Endothelial cell of umbilical vein (primary cell): ENCODE measurements at regions not wholly inside any gene's neighbourhood (a gene's known extent, or its start where the extent isn't known, plus 50 kb on each side); places are given as distances from the start of the nearest gene placed in this dataset.

Experiments
- BruUV-seq: library from RNA; stranded (reverse); fragments of 400-500 nt; replicated peaks from 2 replicates; lab custom pipeline; 2021; lab: Mats Ljungman, UMichigan
- CTCF ChIA-PET: fragments of 300-600, 350-600 bp; sonication (Branson Sonifier 250); formaldehyde crosslinking; loops from one replicate; lab custom pipeline; 2021; ENCODE audit warnings: antibody characterized with exemption, inconsistent platforms; lab: Charles Lee
- POLR2A ChIA-PET: fragments of 300-600, 350-600 bp; sonication (Branson Sonifier 250); formaldehyde crosslinking; loops from one replicate; lab custom pipeline; 2021; ENCODE audit warnings: antibody characterized with exemption, inconsistent platforms; lab: Charles Lee
- DNase-seq: peaks from one replicate; pipeline ENCODE4 v3.0.0-alpha.2; 2011; ENCODE audit warnings: low read depth, low spot score
- FAIRE-seq: peaks from 2 replicates; lab custom pipeline; 2011; peaks lifted over from hg19 to GRCh38; lab: Jason Lieb, UNC
- H2AFZ ChIP-seq: 2 replicates; pipeline ENCODE4 v1.6.0; 2012; ENCODE audit warnings: low read depth, low read length, control low read depth, inconsistent platforms
- H3K27ac ChIP-seq: 2 replicates; pipeline ENCODE4 v1.5.1; 2011; ENCODE audit warnings: low read depth, mild to moderate bottlenecking, control low read depth, low read length, moderate library complexity; ENCODE audit not compliant: insufficient read depth
- H3K27me3 ChIP-seq, 2 experiments: 2 replicates each; pipeline versions ENCODE4 v1.6.0 to v1.6.1; 2011; ENCODE audit warnings: low read length in 2 of 2, mixed read lengths in 1 of 2; ENCODE audit not compliant: control insufficient read depth in 2 of 2, insufficient read depth in 2 of 2
- H3K36me3 ChIP-seq, 2 experiments: 2 replicates in 1 of 2; 3 replicates in 1 of 2; pipeline ENCODE4 v1.5.1; 2011; ENCODE audit warnings: low read length in 2 of 2, mild to moderate bottlenecking in 1 of 2, moderate library complexity in 1 of 2; ENCODE audit not compliant: control insufficient read depth in 2 of 2, insufficient read depth in 2 of 2; ENCODE audit errors: extremely low read depth in 1 of 2
- H3K4me1 ChIP-seq: 3 replicates; pipeline ENCODE4 v1.5.1; 2011; ENCODE audit warnings: mild to moderate bottlenecking, low read length; ENCODE audit not compliant: control insufficient read depth, insufficient read depth; ENCODE audit errors: extremely low read depth
- H3K4me2 ChIP-seq: 2 replicates; pipeline ENCODE4 v1.6.1; 2011; ENCODE audit warnings: low read length, control low read depth, mixed read lengths; ENCODE audit not compliant: insufficient read depth
- H3K4me3 ChIP-seq, 3 experiments: fragments of 200-600 bp in 1 of 3; sonication (generic), shearing (Covaris generic) in 1 of 3; replicated peaks in 1 of 3; 2 replicates each; pipeline ENCODE4 v1.5.1; 2011 to 2016; ENCODE audit warnings: control low read depth in 3 of 3, low read length in 3 of 3, mild to moderate bottlenecking in 2 of 3, inconsistent platforms in 1 of 3, low read depth in 1 of 3, moderate library complexity in 1 of 3; ENCODE audit not compliant: insufficient read depth in 1 of 3
- H3K79me2 ChIP-seq: 2 replicates; pipeline ENCODE4 v1.6.0; 2012; ENCODE audit warnings: low read length, inconsistent platforms; ENCODE audit not compliant: control insufficient read depth, insufficient read depth
- H3K9ac ChIP-seq: replicated peaks from 2 replicates; pipeline ENCODE3; 2011; ENCODE audit warnings: low read length, control low read depth; ENCODE audit not compliant: insufficient read depth; ENCODE audit errors: extremely low read depth
- H3K9me1 ChIP-seq: replicated peaks from 3 replicates; pipeline ENCODE4 v1.6.0; 2011; ENCODE audit warnings: mild to moderate bottlenecking, low read length; ENCODE audit not compliant: control insufficient read depth, insufficient read depth; ENCODE audit errors: extremely low read depth
- H3K9me3 ChIP-seq: replicated peaks from 2 replicates; pipeline ENCODE4 v1.5.1; 2012; ENCODE audit warnings: low read length, inconsistent platforms; ENCODE audit not compliant: control insufficient read depth, insufficient read depth
- H4K20me1 ChIP-seq: replicated peaks from 2 replicates; pipeline ENCODE3; 2011; ENCODE audit warnings: mild to moderate bottlenecking, low read length; ENCODE audit not compliant: control insufficient read depth, insufficient read depth; ENCODE audit errors: extremely low read depth
- EZH2 ChIP-seq: IDR thresholded peaks from 2 replicates; pipeline ENCODE4 v1.6.1; 2012; ENCODE audit warnings: borderline replicate concordance, low read depth, mild to moderate bottlenecking, moderate library complexity, low read length, inconsistent platforms; ENCODE audit not compliant: severe bottlenecking
- FOS ChIP-seq: IDR thresholded peaks from 2 replicates; pipeline ENCODE4 v1.6.1; 2011; ENCODE audit warnings: mild to moderate bottlenecking, low read length, moderate library complexity, borderline replicate concordance; ENCODE audit not compliant: insufficient read depth
- GATA2 ChIP-seq: IDR thresholded peaks from 2 replicates; pipeline ENCODE4 v1.7.0; 2011; ENCODE audit warnings: low read depth, mild to moderate bottlenecking, moderate library complexity, mixed read lengths, low read length; ENCODE audit not compliant: insufficient read length, insufficient read depth
- JUN ChIP-seq: IDR thresholded peaks from 2 replicates; pipeline ENCODE4 v1.6.1; 2011; ENCODE audit warnings: borderline replicate concordance, low read depth; ENCODE audit not compliant: insufficient read length, insufficient read depth
- MYC ChIP-seq: IDR thresholded peaks from one replicate; pipeline ENCODE4 v1.6.1; 2011; ENCODE audit warnings: mild to moderate bottlenecking, low read depth, low read length
- POLR2A ChIP-seq: IDR thresholded peaks from 2 replicates; pipeline ENCODE4 v1.6.1; 2012; ENCODE audit warnings: low read depth, mild to moderate bottlenecking, control low read depth, low read length
- POLR2AphosphoS5 ChIP-seq: IDR thresholded peaks from 2 replicates; pipeline ENCODE4 v1.6.1; 2012; ENCODE audit warnings: low read depth, mild to moderate bottlenecking, control low read depth, low read length, moderate library complexity; ENCODE audit not compliant: insufficient read depth
- dilution Hi-C: fragments of 300-500 bp; cut with MboI; formaldehyde crosslinking; loops from one replicate; pipeline ENCODE4 v1.15.0; 2019; ENCODE audit warnings: low sequenced_read_pairs; ENCODE audit not compliant: extremely low pct_ligation_motif_present
- intact Hi-C: fragments of 100-400 bp; cut with micrococcal nuclease; formaldehyde crosslinking; loops from one replicate; pipeline ENCODE4 v1.10.0; 2022
- TF ChIP-seq, protein P1 (sequence below): IDR thresholded peaks from 2 replicates; pipeline ENCODE4 v1.6.1; 2011; ENCODE audit not compliant: insufficient read depth, insufficient read length
- TF ChIP-seq, protein P2 (sequence below), 2 donors: IDR thresholded peaks; 1 replicate in 1 of 2; 2 replicates in 1 of 2; pipeline ENCODE4 v1.5.1; 2011; ENCODE audit warnings: low read length in 2 of 2, mild to moderate bottlenecking in 2 of 2, moderate library complexity in 2 of 2, control low read depth in 1 of 2, inconsistent platforms in 1 of 2, low read depth in 1 of 2; ENCODE audit not compliant: insufficient read depth in 1 of 2; ENCODE audit errors: extremely low read depth in 1 of 2

DNA sequence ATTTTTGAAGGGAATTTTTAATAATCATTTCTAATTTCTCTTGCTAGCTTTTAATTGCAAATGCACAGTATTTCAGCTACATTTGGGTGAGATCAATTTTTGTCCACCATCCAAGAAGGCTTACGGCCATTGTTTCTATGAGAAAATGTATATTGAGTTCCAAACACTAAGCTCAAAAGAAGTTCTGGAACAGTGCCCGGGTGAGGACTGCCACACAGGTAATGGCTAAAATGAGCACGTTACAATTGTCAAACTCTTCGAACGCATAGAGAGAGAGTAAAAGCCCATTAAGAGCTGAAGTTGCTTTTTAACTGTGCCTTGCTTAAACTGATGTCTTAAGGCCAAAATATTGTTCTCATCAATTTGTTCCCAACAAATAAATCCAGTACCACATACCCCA lies 755.0 kb downstream of the DIAPH3 start:
- Histone ChIP-seq H4K20me1 (no peaks in the 10 kb centered on the region), H3K9me1 (no peaks in the 10 kb centered on the region), H2AFZ (no peak overlapping the region), H3K4me2 (no peak overlapping the region), H3K4me1 (no peaks in the 10 kb centered on the region), H3K4me3 (no peak overlapping the region), H3K36me3 (no peaks in the 10 kb centered on the region), H3K79me2 (no peaks in the 10 kb centered on the region), H3K27ac (no peak overlapping the region), H3K9me3 (peaks cover 4% of the 10 kb centered on the region), H3K9ac (no peak overlapping the region), H3K27me3 (no peaks in the 10 kb centered on the region)
- BruUV-seq, result no TSS peak
- CTCF ChIA-PET, result interaction anchor here (1.2 to 1.5 kb wide), 2 partner anchors 9 to 17 kb away, joined by 3 to 4 read pairs; no protein-coding TSS in a partner anchor
- FAIRE-seq (no peak), DNase-seq (no peak)
- dilution Hi-C loops (no loop called here), intact Hi-C loops (no loop called here)
- TF ChIP-seq, protein P1, sequence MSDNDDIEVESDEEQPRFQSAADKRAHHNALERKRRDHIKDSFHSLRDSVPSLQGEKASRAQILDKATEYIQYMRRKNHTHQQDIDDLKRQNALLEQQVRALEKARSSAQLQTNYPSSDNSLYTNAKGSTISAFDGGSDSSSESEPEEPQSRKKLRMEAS, result no peak
- TF ChIP-seq FOS (no peak), JUN (no peak), MYC (no peak), POLR2AphosphoS5 (no peak), POLR2A (no peak), GATA2 (no peak), EZH2 (no peak)
- TF ChIP-seq, protein P2, sequence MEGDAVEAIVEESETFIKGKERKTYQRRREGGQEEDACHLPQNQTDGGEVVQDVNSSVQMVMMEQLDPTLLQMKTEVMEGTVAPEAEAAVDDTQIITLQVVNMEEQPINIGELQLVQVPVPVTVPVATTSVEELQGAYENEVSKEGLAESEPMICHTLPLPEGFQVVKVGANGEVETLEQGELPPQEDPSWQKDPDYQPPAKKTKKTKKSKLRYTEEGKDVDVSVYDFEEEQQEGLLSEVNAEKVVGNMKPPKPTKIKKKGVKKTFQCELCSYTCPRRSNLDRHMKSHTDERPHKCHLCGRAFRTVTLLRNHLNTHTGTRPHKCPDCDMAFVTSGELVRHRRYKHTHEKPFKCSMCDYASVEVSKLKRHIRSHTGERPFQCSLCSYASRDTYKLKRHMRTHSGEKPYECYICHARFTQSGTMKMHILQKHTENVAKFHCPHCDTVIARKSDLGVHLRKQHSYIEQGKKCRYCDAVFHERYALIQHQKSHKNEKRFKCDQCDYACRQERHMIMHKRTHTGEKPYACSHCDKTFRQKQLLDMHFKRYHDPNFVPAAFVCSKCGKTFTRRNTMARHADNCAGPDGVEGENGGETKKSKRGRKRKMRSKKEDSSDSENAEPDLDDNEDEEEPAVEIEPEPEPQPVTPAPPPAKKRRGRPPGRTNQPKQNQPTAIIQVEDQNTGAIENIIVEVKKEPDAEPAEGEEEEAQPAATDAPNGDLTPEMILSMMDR (IDR thresholded peaks at IDR 0.05; ENCODE audit: extremely low read depth in 1 of 2, insufficient read depth in 1 of 2, low read depth in 1 of 2, low read length in 2 of 2), result no peak
- POLR2A ChIA-PET, result no interaction called here
